WTC11 (cell line): ENCODE measurements at regions not wholly inside any gene's neighbourhood (a gene's known extent, or its start where the extent isn't known, plus 50 kb on each side); places are given as distances from the start of the nearest gene placed in this dataset.

ENCODE experiments used
- ATAC-seq: fragments of 200-7000 bp; cut with Tn5 transposase; 2 replicates; pipeline ENCODE4 v1.10.0; 2021; ENCODE audit warnings: mild to moderate bottlenecking, moderate library complexity
- CTCF ChIA-PET: fragments of 300-600 bp; sonication (Branson Sonifier 250); formaldehyde crosslinking; loops from one replicate; lab custom pipeline; 2021; ENCODE audit warnings: antibody characterized with exemption; lab: Charles Lee
- POLR2A ChIA-PET: fragments of 350-600 bp; sonication (Branson Sonifier 250); formaldehyde crosslinking; loops from one replicate; lab custom pipeline; 2021; ENCODE audit warnings: antibody characterized with exemption; lab: Charles Lee
- DNase-seq: peaks from one replicate; pipeline ENCODE4 v3.0.0; 2021; ENCODE audit warnings: low spot score
- H3K27ac Mint-ChIP-seq: 2 replicates; pipeline ENCODE4 v1.8.0; 2021; ENCODE audit warnings: mixed read lengths
- H3K27me3 Mint-ChIP-seq: 2 replicates; pipeline ENCODE4 v1.8.0; 2021; ENCODE audit warnings: low read depth, mild to moderate bottlenecking, moderate library complexity, mixed read lengths
- H3K36me3 Mint-ChIP-seq: 2 replicates; pipeline ENCODE4 v1.8.0; 2021; ENCODE audit warnings: mixed read lengths
- H3K4me1 Mint-ChIP-seq: 2 replicates; pipeline ENCODE4 v1.8.0; 2022; ENCODE audit warnings: mixed read lengths
- H3K4me3 Mint-ChIP-seq: 2 replicates; pipeline ENCODE4 v1.8.0; 2021; ENCODE audit warnings: mild to moderate bottlenecking, moderate library complexity, mixed read lengths
- H3K9me3 Mint-ChIP-seq: 2 replicates; pipeline ENCODE4 v1.8.0; 2021; ENCODE audit warnings: mixed read lengths
- CBFB ChIP-seq: sonication (generic); formaldehyde crosslinking; IDR thresholded peaks from 2 replicates; pipeline ENCODE4 v1.8.1; 2022; ENCODE audit warnings: mild to moderate bottlenecking, low read depth, missing genetic modification reagents
- E2F4 ChIP-seq: sonication (generic); formaldehyde crosslinking; IDR thresholded peaks from 2 replicates; pipeline ENCODE4 v1.8.1; 2022; ENCODE audit warnings: low read depth, mild to moderate bottlenecking, moderate library complexity, missing genetic modification reagents, borderline replicate concordance
- EMX1 ChIP-seq: fragments of 250-450 bp; sonication (Bioruptor Pico); IDR thresholded peaks from 2 replicates; pipeline ENCODE4 v1.8.0; 2021; ENCODE audit warnings: mild to moderate bottlenecking
- GRHL2 ChIP-seq: fragments of 250-450 bp; sonication (Bioruptor Pico); IDR thresholded peaks from 2 replicates; pipeline ENCODE4 v1.8.0; 2022; ENCODE audit warnings: mild to moderate bottlenecking, moderate library complexity; ENCODE audit not compliant: insufficient replicate concordance, severe bottlenecking
- GTF2I ChIP-seq: fragments of 250-450 bp; sonication (Bioruptor Pico); conservative IDR thresholded peaks from 2 replicates; pipeline ENCODE4 v1.4.0; 2021; ENCODE audit warnings: mild to moderate bottlenecking
- IRF2 ChIP-seq: sonication (generic); formaldehyde crosslinking; IDR thresholded peaks from 2 replicates; pipeline ENCODE4 v1.8.0; 2022; ENCODE audit warnings: low read depth, missing genetic modification reagents, borderline replicate concordance
- MLX ChIP-seq: sonication (generic); formaldehyde crosslinking; IDR thresholded peaks from 2 replicates; pipeline ENCODE4 v1.8.1; 2023; ENCODE audit warnings: mild to moderate bottlenecking, missing genetic modification reagents, moderate library complexity
- NFYB ChIP-seq: sonication (generic); formaldehyde crosslinking; conservative IDR thresholded peaks from 2 replicates; pipeline ENCODE4 v1.8.0; 2022; ENCODE audit warnings: low read depth, missing genetic modification reagents
- OVOL2 ChIP-seq: fragments of 250-450 bp; sonication (Bioruptor Pico); IDR thresholded peaks from 2 replicates; pipeline ENCODE4 v1.9.0; 2021; ENCODE audit warnings: mild to moderate bottlenecking, borderline replicate concordance
- STAT6 ChIP-seq: sonication (generic); formaldehyde crosslinking; conservative IDR thresholded peaks from 2 replicates; pipeline ENCODE4 v1.8.1; 2023; ENCODE audit warnings: mild to moderate bottlenecking, low read depth, missing genetic modification reagents, moderate library complexity
- TEAD4 ChIP-seq: sonication (generic); formaldehyde crosslinking; IDR thresholded peaks from 2 replicates; pipeline ENCODE4 v1.8.0; 2022; ENCODE audit warnings: mild to moderate bottlenecking, missing genetic modification reagents
- ZNF121 ChIP-seq: sonication (generic); formaldehyde crosslinking; IDR thresholded peaks from 2 replicates; pipeline ENCODE4 v1.8.0; 2023; ENCODE audit warnings: missing genetic modification reagents
- ZNF138 ChIP-seq: sonication (generic); formaldehyde crosslinking; conservative IDR thresholded peaks from 2 replicates; pipeline ENCODE4 v1.8.1; 2022; ENCODE audit warnings: mild to moderate bottlenecking, moderate library complexity, missing genetic modification reagents
- ZNF219 ChIP-seq: sonication (generic); formaldehyde crosslinking; IDR thresholded peaks from 2 replicates; pipeline ENCODE4 v1.8.0; 2023; ENCODE audit warnings: missing genetic modification reagents, mild to moderate bottlenecking, borderline replicate concordance
- ZNF281 ChIP-seq: sonication (generic); formaldehyde crosslinking; IDR thresholded peaks from 2 replicates; pipeline ENCODE4 v1.8.0; 2023; ENCODE audit warnings: mild to moderate bottlenecking, missing genetic modification reagents
- ZNF317 ChIP-seq: sonication (generic); formaldehyde crosslinking; IDR thresholded peaks from 2 replicates; pipeline ENCODE4 v1.8.1; 2023; ENCODE audit warnings: low read depth, mild to moderate bottlenecking, moderate library complexity, missing genetic modification reagents, borderline replicate concordance
- ZNF423 ChIP-seq: fragments of 250-450 bp; sonication (Bioruptor Pico); IDR thresholded peaks from 2 replicates; pipeline ENCODE4 v2.1.2; 2022; ENCODE audit warnings: mild to moderate bottlenecking, moderate library complexity
- TF ChIP-seq, protein P1 (sequence below): sonication (generic); formaldehyde crosslinking; IDR thresholded peaks from 2 replicates; pipeline ENCODE4 v1.8.0; 2023; ENCODE audit warnings: missing genetic modification reagents
- TF ChIP-seq, protein P2 (sequence below): fragments of 250-450 bp; sonication (Bioruptor Pico); IDR thresholded peaks from 2 replicates; pipeline ENCODE4 v1.8.0; 2021; ENCODE audit warnings: mild to moderate bottlenecking

DNA sequence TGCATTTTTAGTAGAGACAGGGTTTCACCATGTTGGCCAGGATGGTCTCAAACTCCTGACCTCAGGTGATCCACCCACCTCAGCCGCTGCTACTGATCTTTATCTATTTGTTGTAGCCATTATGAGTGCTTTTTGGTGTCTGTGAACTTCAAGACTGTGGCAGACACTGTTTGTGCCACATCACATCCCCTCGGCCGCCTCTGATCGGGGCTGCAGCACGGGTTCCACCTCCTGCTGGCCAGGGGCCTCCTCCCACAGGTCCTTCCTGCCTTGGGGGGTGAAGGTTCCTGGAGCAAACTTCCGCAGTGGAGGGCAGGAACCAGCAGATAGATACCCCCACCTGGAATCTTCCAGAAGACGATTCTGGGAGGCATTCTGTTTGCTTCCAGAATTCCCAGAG, 98.5 kb downstream of the C9orf50 start:
- no peak for TF ChIP-seq GRHL2
- no peak for TF ChIP-seq MLX
- TF ChIP-seq, protein P1, sequence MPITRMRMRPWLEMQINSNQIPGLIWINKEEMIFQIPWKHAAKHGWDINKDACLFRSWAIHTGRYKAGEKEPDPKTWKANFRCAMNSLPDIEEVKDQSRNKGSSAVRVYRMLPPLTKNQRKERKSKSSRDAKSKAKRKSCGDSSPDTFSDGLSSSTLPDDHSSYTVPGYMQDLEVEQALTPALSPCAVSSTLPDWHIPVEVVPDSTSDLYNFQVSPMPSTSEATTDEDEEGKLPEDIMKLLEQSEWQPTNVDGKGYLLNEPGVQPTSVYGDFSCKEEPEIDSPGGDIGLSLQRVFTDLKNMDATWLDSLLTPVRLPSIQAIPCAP (CRISPR knock-in tag) = no peak
- TF ChIP-seq ZNF219 (CRISPR knock-in tag) = no peak
- TF ChIP-seq ZNF281 (CRISPR knock-in tag) = no peak
- no peak for TF ChIP-seq ZNF423 (CRISPR knock-in tag)
- TF ChIP-seq, protein P2, sequence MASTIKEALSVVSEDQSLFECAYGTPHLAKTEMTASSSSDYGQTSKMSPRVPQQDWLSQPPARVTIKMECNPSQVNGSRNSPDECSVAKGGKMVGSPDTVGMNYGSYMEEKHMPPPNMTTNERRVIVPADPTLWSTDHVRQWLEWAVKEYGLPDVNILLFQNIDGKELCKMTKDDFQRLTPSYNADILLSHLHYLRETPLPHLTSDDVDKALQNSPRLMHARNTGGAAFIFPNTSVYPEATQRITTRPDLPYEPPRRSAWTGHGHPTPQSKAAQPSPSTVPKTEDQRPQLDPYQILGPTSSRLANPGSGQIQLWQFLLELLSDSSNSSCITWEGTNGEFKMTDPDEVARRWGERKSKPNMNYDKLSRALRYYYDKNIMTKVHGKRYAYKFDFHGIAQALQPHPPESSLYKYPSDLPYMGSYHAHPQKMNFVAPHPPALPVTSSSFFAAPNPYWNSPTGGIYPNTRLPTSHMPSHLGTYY (CRISPR knock-in tag) = no peak
- no peak for TF ChIP-seq ZNF317 (CRISPR knock-in tag)
- no peak for TF ChIP-seq TEAD4
- no peak for TF ChIP-seq ZNF138 (CRISPR knock-in tag)
- TF ChIP-seq IRF2 (CRISPR knock-in tag) = no peak
- TF ChIP-seq STAT6 (CRISPR knock-in tag) = no peak
- no peak for TF ChIP-seq NFYB (CRISPR knock-in tag)
- no peak for TF ChIP-seq GTF2I (CRISPR knock-in tag)
- no peak for TF ChIP-seq ZNF121
- no peak for TF ChIP-seq CBFB (CRISPR knock-in tag)
- no peak for TF ChIP-seq EMX1 (CRISPR knock-in tag)
- TF ChIP-seq E2F4 (CRISPR knock-in tag) = no peak
- no peak for TF ChIP-seq OVOL2 (CRISPR knock-in tag)
- DNase-seq (no peak), ATAC-seq (no peak)
- CTCF ChIA-PET = interaction anchor here (0.6 to 1.1 kb wide), 2 partner anchors 215 to 1538 kb away, joined by 3 read pairs; no protein-coding TSS in a partner anchor
- Mint-ChIP-seq H3K36me3 (peaks cover 3% of the 10 kb centered on the region; the same call in 1 of the 2 replicates), H3K4me3 (no peak overlapping the region), H3K4me1 (peaks cover 29% of the 10 kb centered on the region), H3K9me3 (peaks cover 12% of the 10 kb centered on the region), H3K27ac (no peak overlapping the region), H3K27me3 (no peaks in the 10 kb centered on the region; the same call in 1 of the 2 replicates)
- POLR2A ChIA-PET = no interaction called here
